Adrenal gland (tissue), 9 donors: ENCODE measurements at regions not wholly inside any gene's neighbourhood (a gene's known extent, or its start where the extent isn't known, plus 50 kb on each side); places are given as distances from the start of the nearest gene placed in this dataset.

Experiments
- DNase-seq, 7 donors: peaks; one replicate each; pipeline ENCODE4 v3.0.0-alpha.2; 2019 to 2020
- H3K27ac ChIP-seq, 5 donors: fragments of 200-600 bp; sonication (generic) in 4 of 5; 1 replicate in 3 of 5; 2 replicates in 2 of 5; pipeline versions ENCODE4 v1.5.1 to v1.8.0; 2016 to 2020; ENCODE audit warnings: mild to moderate bottlenecking in 1 of 5
- H3K27me3 ChIP-seq: fragments of 200-600 bp; 2 replicates; pipeline ENCODE4 v1.8.0; 2021
- H3K36me3 ChIP-seq, 2 donors: fragments of 200-600 bp; replicated peaks in 1 of 2; 1 replicate in 1 of 2; 2 replicates in 1 of 2; pipeline versions ENCODE4 v1.5.1 to v1.8.0; 2018 to 2022
- H3K4me1 ChIP-seq, 2 donors: fragments of 200-600 bp; replicated peaks in 1 of 2; 1 replicate in 1 of 2; 2 replicates in 1 of 2; pipeline versions ENCODE4 v1.5.1 to v1.8.0; 2018 to 2021
- H3K4me3 ChIP-seq, 4 donors: fragments of 200-600 bp; sonication (generic) in 3 of 4; one replicate each; pipeline ENCODE4 v1.5.1; 2016 to 2018
- H3K9me3 ChIP-seq, 3 donors: fragments of 200-600 bp; sonication (generic) in 1 of 3; replicated peaks in 1 of 3; 1 replicate in 2 of 3; 2 replicates in 1 of 3; pipeline versions ENCODE4 v1.5.1 to v1.8.0; 2016 to 2021
- CTCF ChIP-seq, 6 experiments: fragments of 450-650 bp in 4 of 6; fragments of 200-600 bp in 2 of 6; sonication (generic) in 1 of 6; IDR thresholded peaks; 1 replicate in 5 of 6; 2 replicates in 1 of 6; pipeline versions ENCODE4 v1.5.1 to v1.8.0; 2016 to 2021; ENCODE audit warnings: antibody characterized with exemption in 6 of 6, mild to moderate bottlenecking in 2 of 6, moderate library complexity in 1 of 6
- POLR2A ChIP-seq, 2 donors: fragments of 450-650 bp; IDR thresholded peaks; one replicate each; pipeline ENCODE4 v1.6.1; 2017; ENCODE audit warnings: antibody characterized with exemption in 2 of 2, mild to moderate bottlenecking in 2 of 2, moderate library complexity in 1 of 2
- WGBS, 4 donors: extraction: QIAGEN DNeasy Blood & Tissue Kit in 2 of 4; methylation state at CpG; one replicate each; pipeline versions ENCODE4 v1.1.5 to v1.1.7; 2013 to 2017; 5-methylcytosine and 5-hydroxymethylcytosine counted together
- intact Hi-C, 2 donors: fragments of 100-400 bp; cut with DNase I; formaldehyde crosslinking; loops; one replicate each; pipeline versions ENCODE4 v1.14.1 to v1.15.0; 2022 to 2023
- donor health status: healthy with polysubstance abuse.
- donor health status: Bipolar disorder and iron deficiency.
- donor health status: DM: yes; HTN: yes; CAD: no.
- donor health status: DM: no; HTN: no; CAD: no.
- donor health status: DM: no; HTN: no; CAD: no.

- Histone ChIP-seq H3K36me3 (no peaks in the 10 kb centered on the region), H3K4me3 (no peak overlapping the region), H3K9me3 (no peaks in the 10 kb centered on the region), H3K27me3 (no peaks in the 10 kb centered on the region), H3K27ac (no peak overlapping the region), H3K4me1 (peaks cover 2 to 20% of the 10 kb centered on the region in 2 donors)
- DNase-seq, result peak in 3 of 7 donors; percentile 11 to 50 (median 26)
- intact Hi-C loops, result no loop called here
- 72 to 76% (median 75%) methylated on average over 3 of the region's 3 CpGs for WGBS, 4 donors
- TF ChIP-seq CTCF (IDR thresholded peaks at IDR 0.05), result no peak
- no peak for TF ChIP-seq POLR2A (IDR thresholded peaks at IDR 0.05)
These were observed 136.5 kb upstream of the CPSF6 start for GRCh38 chr12:69102856-69103255.

- TF ChIP-seq CTCF (IDR thresholded peaks at IDR 0.05) (no peak), POLR2A (IDR thresholded peaks at IDR 0.05) (no peak)
- Histone ChIP-seq H3K9me3 (no peaks in the 10 kb centered on the region), H3K27me3 (no peaks in the 10 kb centered on the region), H3K36me3 (no peaks in the 10 kb centered on the region), H3K4me1 (peaks cover 4 to 27% of the 10 kb centered on the region in 2 donors), H3K4me3 (no peak overlapping the region), H3K27ac (no peak overlapping the region)
- intact Hi-C loops, result no loop called here
- peak in 1 of 7 donors; percentile 11 for DNase-seq
- 84 to 98% (median 96%) methylated on average over 2 to 3 of the region's 3 CpGs for WGBS, 4 donors
These were observed 134.0 kb upstream of the CPSF6 start for GRCh38 chr12:69105101-69105962.

GRCh38 chr12:69106482-69107118 is 132.8 kb upstream of the CPSF6 start:
- no peak overlapping the region for H3K4me3 ChIP-seq
- intact Hi-C loops, result no loop called here
- H3K36me3 ChIP-seq, result no peaks in the 10 kb centered on the region
- peaks cover 4 to 22% of the 10 kb centered on the region in 2 donors for H3K4me1 ChIP-seq
- H3K9me3 ChIP-seq, result no peaks in the 10 kb centered on the region
- peak overlapping the region in 2 of 5 donors; percentile 25 to 39 for H3K27ac ChIP-seq
- H3K27me3 ChIP-seq, result no peaks in the 10 kb centered on the region
- peak in 6 of 7 donors; percentile 20 to 52 (median 31) for DNase-seq
- TF ChIP-seq POLR2A (IDR thresholded peaks at IDR 0.05), result no peak
- TF ChIP-seq CTCF (IDR thresholded peaks at IDR 0.05), result no peak
- 68 to 74% (median 71%) methylated on average over 2 of the region's 2 CpGs for WGBS, 4 donors

- Histone ChIP-seq H3K36me3 (no peaks in the 10 kb centered on the region), H3K4me3 (no peak overlapping the region), H3K27ac (peak overlapping the region in 2 of 5 donors; percentile 25 to 39), H3K4me1 (peaks cover 4 to 18% of the 10 kb centered on the region in 2 donors), H3K9me3 (no peaks in the 10 kb centered on the region), H3K27me3 (no peaks in the 10 kb centered on the region)
- no peak for DNase-seq
- TF ChIP-seq POLR2A (IDR thresholded peaks at IDR 0.05), result no peak
- TF ChIP-seq CTCF (IDR thresholded peaks at IDR 0.05), result no peak
- 64 to 100% (median 84%) methylated on average over 1 of the region's 1 CpG for WGBS, 4 donors
- intact Hi-C loops, result no loop called here
These were observed 131.8 kb upstream of the CPSF6 start for GRCh38 chr12:69107541-69107940.
